Activated gamma-delta T cell (primary cell): ENCODE measurements at regions not wholly inside any gene's neighbourhood (a gene's known extent, or its start where the extent isn't known, plus 50 kb on each side); places are given as distances from the start of the nearest gene placed in this dataset.

Experiments
- DNase-seq: peaks from one replicate; lab custom pipeline; 2025; lab: John Stamatoyannopoulos, UW

GRCh38 chr10:55160655-55161283 is 359.7 kb upstream of the PCDH15 start:
- no peak for DNase-seq

- no peak for DNase-seq
These were observed 357.6 kb upstream of the PCDH15 start for GRCh38 chr10:55158633-55159032.

- no peak for DNase-seq
These were observed 345.0 kb upstream of the PCDH15 start for GRCh38 chr10:55146032-55146431.

DNA sequence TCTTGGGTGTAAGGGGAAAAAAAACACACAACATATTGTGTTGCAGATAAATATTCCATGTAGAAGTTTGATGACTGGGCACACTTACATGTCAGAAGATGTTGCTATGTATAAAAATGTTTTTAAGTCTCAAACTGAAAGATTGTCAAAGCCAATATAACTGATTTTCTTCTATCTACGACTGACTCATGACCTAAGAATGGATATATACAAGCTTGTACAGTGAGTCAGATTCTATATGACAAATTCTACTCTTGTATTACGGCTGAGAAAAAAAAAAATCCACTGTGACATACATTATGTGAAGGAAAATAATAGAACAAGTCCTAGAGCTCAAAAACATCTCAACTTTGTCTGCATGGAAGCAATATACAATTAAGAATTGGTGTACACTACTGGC is 343.0 kb upstream of the PCDH15 start:
- DNase-seq: no peak

DNA sequence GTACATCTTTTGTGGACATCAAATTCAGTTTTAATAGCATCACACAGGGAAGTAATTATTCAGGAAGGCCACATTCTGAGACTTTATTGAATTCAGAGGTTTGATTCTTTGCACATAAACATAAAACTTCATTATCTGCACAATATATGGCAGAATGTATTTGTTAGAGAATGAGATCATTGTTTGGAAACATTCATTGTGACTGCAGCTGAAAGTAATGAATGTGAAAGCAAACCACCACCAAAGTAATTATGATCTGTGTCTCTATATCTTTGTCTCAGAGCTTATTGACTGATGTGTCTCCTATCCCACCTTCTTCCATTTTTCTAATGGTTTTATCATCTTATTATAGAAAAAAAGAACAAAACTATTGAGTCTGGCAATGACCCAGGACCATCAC is 340.9 kb upstream of the PCDH15 start:
- no peak for DNase-seq

DNA sequence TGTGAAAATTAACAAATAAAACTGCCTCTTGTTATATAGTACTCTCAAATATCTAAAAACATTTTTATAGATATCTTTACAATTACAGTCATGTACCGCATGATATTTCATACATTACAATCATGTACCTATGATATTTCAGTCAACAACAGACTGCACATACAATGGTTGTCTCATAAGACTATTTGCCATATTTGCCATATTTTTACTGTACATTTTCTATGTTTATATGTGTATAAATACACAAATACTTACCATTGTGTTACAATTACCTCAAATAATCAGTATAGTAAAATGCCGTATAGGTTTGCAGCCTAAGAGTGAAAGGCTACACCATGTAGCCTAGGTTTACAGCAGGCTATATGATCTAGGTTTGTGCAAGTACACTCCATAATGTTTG is 336.0 kb upstream of the PCDH15 start:
- DNase-seq: no peak

DNA sequence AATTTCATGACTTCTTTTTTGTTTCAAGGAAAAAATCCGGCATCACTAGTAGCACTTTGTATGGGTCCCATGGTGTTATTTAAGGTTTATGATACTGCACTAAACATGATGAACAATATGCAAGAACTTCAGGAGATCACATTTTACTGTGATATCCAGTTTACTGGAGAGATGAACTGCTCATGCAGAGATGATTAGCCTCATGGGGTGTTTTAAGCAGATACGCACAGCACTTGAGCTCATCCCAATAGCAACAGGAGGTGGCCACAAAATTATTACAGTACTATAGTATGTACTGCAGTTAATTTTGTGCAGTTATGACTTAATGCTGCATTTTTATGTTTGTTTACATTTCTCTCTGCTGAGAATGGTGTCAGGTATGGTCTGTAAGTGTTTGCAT is 303.7 kb upstream of the PCDH15 start:
- DNase-seq: no peak

DNA sequence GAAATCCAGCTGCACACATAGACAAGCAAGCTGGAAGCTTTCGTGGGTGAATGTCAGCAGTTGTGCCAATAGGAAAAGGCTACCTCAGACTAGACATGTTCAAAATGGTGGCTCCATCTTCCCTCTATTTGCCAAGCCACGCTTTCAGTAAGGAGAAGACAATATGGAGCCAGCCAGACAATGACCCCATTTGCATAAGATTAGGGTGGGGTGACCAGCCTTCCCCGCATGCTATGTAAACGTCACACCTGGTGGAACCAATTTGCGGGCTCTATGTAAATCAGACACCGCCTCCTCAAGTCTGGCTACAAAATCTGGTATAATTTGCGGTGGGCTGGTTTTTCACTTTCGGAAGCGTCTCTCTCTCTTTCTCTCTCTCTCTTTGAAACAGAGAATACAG is 297.4 kb upstream of the PCDH15 start:
- no peak for DNase-seq

DNA sequence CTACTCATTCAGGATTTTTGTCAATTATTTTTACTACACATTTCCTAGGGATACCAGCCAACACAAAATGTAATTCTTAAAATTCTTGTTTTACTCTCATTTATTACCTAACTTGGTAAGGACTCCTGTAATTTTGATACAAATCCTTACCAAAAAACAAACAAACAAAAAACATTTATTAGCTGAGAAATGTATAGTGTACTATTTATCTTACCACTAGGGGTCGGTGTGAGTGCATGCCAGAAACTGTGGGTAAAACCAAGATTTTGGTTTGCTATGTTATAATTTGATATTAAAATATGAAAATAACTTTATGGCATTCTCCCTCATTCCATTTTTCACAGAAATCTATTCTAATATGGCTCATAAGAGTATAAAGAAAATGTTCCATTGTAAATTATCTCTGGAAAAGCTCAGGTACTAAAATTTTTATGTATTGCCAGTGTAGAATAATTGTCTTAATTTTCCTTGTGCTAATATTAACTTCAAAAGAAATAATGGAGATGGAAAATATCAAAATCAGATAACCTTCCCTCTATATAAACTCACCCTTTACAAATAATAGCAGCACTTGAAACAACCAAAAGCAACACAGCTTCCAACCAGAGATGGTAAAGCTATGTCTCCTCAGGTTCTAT is 290.8 kb upstream of the PCDH15 start:
- no peak for DNase-seq

DNA sequence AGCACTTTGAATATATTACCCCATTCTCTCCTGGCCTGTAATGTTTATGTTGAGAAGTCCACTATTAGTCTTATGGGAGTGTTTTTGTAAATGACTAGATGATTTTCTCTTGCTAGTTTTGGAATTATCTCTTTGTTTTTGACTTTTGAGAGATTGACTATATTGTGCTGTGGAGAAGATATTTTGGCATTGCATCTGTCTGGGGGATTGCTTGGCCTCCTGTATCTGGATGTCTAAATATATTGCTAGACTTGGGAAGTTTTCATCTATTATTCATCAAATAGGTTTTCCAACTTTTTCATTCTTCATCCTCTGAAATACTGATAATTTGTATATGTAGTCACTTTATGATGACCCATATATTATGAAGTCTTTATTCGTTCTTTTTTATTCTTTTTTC is 277.1 kb upstream of the PCDH15 start:
- DNase-seq: no peak

GRCh38 chr10:55065185-55065584 is 264.2 kb upstream of the PCDH15 start:
- DNase-seq: no peak

DNA sequence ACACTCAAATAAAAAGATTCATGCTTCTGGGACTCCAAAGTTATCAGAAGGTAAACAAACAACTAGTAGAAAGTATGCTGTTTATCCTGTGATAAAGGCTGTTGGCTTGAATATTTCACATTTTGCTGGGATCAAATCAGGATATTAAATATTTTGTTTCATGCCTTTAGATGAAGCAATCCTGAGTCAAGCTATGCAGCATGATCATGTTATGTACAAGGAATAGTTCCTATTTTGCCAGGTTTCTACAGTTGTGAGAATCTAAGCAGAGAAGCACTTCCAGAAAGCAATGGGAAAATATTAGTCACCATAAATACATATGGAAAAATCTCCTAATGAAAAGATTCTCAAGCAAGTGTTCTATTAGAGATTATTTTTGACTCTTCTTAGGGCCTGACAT is 262.8 kb upstream of the PCDH15 start:
- DNase-seq: no peak

DNA sequence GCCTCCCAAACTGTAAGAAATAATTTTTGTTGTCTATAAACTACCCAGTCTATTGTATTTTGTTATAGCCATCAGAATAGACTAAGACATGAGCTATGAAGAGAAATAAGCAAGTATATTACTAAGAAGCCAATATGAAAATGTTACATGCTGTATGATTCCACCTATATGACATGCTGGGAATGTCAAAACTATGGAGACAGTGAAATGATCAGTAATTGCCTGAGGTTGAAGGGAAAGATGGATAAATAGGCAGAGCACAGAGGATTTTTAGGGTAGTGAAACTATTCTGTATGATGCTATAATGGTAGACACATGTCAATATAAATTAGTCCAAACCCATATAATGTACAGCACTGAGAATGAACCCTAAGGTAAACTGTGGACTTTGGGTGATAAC is 261.3 kb upstream of the PCDH15 start:
- no peak for DNase-seq

DNA sequence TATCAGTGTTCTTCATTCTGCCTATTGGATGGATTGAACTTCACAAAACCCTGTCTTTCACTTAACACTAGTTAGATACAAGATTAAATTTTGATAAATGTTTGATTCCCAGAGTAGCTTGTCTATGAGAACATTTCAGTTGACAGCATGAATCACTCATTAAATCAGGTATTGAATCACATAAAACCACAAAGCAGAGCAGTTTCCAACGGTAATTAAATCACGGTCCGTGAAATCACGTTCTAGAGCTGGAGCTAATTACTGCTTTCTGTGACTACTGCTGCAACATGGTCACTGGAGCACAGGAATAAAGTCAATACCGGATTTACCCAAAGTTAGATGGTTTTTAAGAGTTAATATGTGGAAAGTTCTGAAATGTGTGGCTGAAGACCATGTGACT is 257.8 kb upstream of the PCDH15 start:
- no peak for DNase-seq

GRCh38 chr10:55051515-55051914 is 250.5 kb upstream of the PCDH15 start:
- no peak for DNase-seq

- no peak for DNase-seq
These were observed 247.9 kb upstream of the PCDH15 start for GRCh38 chr10:55048830-55049498.

- DNase-seq: no peak
These were observed 242.5 kb upstream of the PCDH15 start for GRCh38 chr10:55043540-55043939.

- no peak for DNase-seq
These were observed 232.0 kb upstream of the PCDH15 start for GRCh38 chr10:55033061-55033460.

DNA sequence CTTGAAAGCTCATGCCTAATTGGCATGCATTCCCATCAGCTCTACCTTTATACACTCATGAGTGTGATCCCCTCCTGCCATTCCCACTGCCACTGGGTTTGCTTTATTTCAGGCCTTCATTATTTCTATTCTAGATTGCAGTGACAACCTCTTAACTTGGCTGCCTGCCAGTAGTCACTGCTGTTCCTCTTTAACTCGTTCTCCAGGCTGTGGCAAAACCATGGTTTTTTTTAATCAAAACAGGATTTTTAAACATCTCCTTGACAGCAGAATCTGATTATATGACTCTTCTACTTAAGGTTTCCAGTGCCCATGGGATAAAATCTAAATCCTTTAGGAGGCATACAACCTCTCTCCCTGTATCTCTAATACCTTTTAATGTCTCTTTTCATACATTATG is 223.7 kb upstream of the PCDH15 start:
- DNase-seq: no peak

- DNase-seq: no peak
These were observed 218.4 kb upstream of the PCDH15 start for GRCh38 chr10:55019439-55019838.

GRCh38 chr10:55013318-55013717 is 212.3 kb upstream of the PCDH15 start:
- DNase-seq: no peak

DNA sequence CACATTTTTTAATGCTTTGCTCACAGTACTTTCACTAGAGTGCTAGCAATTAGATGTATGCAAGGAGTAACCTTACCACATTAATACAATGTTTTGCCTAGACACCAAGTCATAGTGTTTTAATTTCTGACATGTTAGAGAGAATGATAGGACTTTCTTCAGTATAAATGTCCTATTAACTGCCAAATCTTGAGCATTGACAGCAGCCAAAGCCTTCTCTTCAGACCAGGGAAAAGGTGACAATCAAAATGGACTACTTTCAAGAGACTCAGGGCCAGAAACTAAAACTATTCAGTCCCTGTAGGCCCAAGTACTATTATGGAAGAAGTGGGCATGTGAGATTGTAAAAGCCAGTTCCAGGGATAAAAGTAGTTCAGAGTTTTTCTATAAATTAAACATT is 201.4 kb upstream of the PCDH15 start:
- no peak for DNase-seq

DNA sequence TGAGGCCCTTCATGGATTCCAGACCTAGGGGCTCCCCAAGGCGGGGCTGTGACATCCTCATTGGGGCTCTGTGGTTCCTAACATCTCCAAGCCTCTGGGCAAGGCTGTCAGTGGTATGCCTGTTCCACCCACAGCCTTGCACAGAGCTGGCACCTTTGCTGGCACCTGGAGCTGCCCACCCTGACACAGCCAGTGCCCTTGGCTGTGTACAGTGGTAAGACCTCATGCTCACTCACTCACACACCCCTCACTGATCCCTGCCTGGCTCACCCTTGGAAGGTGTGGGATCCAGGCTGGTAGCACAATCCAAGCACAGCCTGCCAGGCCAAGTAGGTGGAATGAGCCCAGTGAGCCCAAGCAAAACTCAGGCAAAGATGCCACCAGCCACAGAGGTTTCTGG is 200.4 kb upstream of the PCDH15 start:
- no peak for DNase-seq

DNA sequence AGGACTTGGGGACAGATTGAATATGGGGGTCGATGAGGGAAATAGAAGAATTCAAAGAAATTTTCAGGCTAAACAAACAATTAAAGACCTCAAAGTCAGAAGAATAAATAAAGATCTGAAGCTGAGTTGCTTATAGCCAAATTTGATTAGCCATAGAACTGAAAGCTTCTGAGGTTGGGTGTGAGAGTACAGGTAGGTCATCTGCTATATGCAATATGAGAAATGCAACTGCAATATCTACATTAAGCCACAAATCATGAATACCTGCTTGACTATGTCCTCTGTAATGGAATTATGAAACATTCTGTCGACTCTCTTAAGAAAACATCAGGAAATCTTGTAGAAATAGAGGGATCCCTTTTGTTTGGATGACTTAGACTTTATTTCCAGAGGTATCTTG is 192.1 kb upstream of the PCDH15 start:
- DNase-seq: no peak
